ENCODE measurements at regions not wholly inside any gene's neighbourhood (a gene's known extent, or its start where the extent isn't known, plus 50 kb on each side); places are given as distances from the start of the nearest gene placed in this dataset.

- no peak for DNase-seq (ENCODE audit: extremely low read depth, low read depth)
Observed at GRCh38 chr9:2570615-2571479, 50.7 kb upstream of the VLDLR start.

More at GRCh38 chr9:2570615-2571479, 50.7 kb upstream of the VLDLR start:
- TF ChIP-seq CTCF (IDR thresholded peaks at IDR 0.05; ENCODE audit: low read depth, low read length), result no peak
